T1000 (cell line): ENCODE measurements at regions not wholly inside any gene's neighbourhood (a gene's known extent, or its start where the extent isn't known, plus 50 kb on each side); places are given as distances from the start of the nearest gene placed in this dataset.
"Not testable (repeated sequence)": the region's sequence is repeated elsewhere in the genome, so short reads cannot be mapped to it uniquely, and the experiment has no call there.

Source experiments
- DNase-seq: peaks from one replicate; lab custom pipeline; 2025; ENCODE audit warnings: mixed read lengths; lab: John Stamatoyannopoulos, UW

DNA sequence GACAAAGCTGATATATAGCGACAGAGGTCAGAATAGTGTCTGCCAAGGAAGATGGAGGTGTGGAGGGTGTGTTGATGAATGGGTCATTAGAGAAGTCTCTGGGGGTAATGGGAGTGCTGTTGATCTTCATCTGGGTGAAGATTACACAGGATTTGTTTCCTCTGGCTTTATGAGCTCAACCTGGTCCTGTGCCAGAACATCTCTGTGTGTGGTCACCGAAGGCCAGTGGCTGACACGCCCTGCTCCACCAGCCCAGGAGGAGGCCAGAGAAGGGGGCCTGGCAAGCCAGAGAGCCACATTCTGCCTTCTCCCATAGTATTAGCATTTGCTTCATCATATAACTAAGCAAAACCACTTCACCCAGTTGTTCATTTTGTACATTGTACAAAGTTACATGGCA is 121.1 kb downstream of the ZNF621 start:
- DNase-seq = peak; percentile 24

DNA sequence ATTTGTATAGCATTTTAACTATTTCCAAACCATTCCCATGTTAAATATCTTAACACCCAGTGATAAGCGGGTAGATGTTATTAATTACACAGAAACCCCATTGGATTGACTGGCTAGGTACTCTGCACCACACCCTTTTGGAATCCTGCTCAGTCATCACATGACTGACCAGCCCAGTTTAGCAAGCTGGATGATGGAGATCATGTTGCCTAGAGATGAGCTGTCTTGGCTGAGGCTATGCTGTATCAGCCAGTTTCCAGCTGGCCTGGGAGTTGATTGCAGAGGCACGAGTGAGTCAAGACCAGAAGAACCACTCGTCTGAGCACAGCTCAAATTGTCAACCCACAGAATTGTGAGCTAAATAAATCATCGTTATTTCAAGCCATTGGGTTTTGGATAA is 124.6 kb downstream of the ZNF621 start:
- no peak for DNase-seq

DNA sequence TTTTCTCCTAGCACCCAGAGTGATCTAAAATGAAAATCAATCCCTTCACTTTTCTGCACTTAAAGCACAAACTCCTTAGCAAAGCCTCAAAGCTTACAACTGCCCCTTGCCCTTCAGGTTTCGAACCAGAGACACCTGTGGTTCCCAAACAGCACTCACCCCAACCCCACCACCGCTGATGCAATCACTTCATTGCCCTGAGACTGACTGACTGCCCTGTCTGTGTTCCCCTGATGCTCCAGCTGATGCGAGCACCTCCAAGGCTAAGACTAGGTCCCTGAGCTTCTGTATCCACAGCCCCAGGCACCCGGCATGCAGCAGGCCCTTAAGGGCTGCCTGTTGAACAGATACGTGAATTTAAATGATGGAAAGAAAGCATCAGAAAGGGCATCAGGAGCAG is 127.3 kb downstream of the ZNF621 start:
- no peak for DNase-seq

DNA sequence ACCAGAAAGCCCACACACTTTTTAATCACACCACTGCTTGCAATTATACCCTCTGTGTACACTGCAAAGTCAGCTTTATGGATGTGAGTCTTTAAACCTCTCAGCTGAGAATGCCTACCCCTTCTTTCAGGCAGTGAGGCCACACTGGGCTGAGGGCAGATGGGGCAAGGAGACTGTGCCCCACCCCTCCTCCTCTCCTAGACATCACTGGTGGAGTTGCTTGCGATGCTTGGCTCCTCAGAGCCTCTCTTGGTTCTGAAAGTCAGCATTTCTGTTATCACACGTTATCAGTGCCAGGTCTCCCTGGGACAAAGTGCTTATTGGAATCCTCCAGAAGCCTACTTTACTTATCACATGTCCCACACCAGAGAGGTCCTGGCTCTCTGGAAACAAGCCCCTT is 128.2 kb downstream of the ZNF621 start:
- no peak for DNase-seq

DNA sequence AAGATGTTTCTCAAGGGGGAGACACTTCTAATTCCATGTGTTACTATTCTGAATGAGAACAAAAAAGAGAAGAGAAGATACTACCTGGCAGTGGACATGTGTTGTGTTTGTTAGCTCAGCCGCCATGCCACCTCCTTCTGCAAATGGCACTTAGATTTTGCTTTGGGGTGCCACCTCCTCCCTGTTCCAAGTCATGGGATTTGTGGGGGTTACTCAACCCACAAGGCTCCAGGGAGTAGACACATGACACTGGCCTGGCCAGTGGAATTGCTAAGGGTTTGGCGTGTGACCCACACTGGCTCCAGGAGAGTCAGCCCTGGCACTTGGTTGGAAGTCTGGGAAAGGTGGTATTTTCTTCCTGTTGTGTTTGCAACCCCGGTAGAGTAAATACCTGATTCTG is 129.1 kb downstream of the ZNF621 start:
- no peak for DNase-seq

DNA sequence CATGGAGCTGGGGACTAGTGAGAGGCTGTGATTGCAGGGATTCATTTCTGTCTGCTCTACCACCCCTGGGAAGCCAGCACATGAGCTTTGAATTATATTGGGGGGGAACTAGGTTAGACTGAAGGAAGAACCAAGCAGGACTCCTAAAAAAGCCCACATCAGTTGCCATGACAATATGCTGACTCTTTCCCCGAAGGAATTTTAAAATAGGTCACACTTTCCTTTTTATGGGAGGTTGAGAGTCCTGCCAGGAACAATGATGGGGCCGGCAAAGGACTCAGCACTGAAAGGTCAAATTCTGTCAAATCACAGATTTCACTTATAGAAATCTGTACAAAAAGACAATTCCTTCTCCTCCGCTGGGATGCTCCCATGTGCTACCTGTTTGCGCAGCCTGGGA is 130.8 kb downstream of the ZNF621 start:
- DNase-seq = no peak

DNA sequence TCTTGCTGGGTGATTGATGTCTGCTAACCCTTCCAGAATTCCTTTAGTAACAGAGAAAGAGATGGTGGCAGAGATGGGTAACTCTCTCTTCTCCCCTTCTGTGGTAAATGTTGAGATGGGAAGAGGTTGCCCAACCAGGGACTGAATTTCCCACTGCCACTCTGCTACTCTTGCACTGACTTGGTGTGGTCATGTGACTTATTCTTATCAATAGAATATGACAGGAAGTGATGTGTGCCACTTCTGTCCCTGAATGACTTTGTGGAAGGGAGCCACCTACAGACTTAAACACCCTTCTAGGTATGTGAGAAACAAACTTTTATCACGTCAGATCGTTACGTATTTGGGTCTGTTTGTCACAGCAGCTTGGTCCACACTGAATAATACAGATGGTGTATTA is 132.9 kb downstream of the ZNF621 start:
- no peak for DNase-seq

DNA sequence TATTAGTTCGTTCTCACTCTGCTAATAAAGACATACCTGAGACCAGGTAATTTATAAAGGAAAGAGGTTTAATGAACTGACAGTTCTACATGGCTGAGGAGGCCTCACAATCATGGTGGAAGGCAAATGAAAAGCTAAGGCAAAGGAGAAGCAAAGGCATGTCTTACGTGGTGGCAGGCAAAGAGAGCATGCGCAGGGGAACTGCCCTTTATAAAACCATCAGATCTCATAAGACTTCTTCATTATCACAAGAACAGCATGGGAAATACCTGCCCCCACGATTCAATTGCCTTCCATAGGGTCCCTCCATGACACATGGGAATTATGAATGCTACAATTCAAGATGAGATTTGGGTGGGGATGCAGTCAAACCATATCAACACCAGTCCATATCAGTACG is 133.5 kb downstream of the ZNF621 start:
- DNase-seq = no peak

DNA sequence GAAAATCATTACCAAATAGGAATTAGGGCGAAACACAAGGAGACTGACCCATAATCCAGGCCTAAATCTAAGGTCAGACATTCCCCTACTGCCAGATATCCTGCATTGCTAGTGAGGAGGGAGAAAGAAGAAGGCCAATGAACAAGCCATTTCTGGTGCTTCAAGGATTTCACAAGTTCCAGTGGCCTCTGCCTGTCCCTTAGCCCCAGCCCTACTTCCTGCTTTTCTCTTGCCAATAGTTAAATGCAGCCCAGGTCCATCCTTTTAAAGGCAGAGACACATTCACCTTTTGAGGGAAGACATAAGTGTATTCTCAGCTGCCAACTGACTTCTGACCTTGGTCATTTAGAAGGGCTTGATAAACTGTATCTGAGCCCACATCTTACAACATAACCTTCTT is 135.8 kb downstream of the ZNF621 start:
- DNase-seq = no peak

DNA sequence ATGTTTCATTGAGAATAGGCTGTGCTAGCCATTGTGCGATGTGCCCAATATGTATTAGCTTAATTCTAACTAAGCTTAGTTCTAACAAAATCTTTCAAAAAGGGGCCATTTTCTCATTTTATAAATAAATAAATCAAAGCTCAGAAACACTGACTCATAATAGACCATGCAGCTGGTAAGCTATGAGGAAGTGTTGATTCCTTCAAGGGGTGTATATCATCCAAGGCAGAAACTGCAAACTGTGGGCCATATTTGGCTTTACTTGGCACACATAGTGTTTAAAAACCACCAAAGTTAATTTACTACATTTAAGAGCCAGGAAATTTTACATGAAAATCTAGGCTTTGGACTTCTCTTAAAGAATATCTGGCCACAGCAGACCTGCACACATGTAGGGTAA is 136.5 kb downstream of the ZNF621 start:
- DNase-seq = no peak

DNA sequence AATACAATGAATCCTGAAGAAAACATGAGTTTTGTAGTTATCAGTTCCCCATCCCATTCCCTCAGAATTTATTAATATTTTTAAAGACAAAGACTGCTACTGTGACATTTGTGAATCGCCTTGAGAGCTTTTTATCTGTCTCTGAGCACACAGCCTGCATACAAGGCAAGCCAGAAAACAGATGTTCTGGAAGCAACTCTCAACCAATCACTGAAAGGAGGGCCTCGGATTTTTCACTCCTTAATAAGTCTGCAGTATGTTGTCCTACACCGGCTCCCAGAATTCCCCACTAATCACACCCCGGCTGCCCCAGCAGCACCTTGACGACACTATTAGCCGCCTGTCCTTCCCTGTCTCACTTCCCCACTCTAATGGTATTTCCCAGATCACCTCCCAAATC is 138.5 kb downstream of the ZNF621 start:
- no peak for DNase-seq

DNA sequence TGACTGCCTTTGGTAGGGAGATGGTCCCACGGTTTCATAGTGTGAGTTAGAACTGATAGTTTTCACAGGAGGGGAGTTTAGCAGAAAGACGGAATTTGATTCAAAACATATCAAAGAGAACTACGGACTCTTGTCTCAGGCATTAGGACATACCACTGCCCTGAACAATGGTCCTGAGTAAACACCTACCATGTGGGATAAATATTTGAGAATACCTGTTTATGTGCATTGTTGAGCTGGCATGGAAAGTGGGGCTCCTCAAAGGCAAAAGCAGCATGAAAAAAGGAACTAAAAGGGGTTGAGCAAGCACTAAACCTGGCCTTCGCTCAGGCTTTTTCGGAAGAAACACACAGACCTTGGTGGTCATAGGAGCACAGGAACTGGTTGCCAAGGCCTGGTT is 144.4 kb downstream of the ZNF621 start:
- no peak for DNase-seq

DNA sequence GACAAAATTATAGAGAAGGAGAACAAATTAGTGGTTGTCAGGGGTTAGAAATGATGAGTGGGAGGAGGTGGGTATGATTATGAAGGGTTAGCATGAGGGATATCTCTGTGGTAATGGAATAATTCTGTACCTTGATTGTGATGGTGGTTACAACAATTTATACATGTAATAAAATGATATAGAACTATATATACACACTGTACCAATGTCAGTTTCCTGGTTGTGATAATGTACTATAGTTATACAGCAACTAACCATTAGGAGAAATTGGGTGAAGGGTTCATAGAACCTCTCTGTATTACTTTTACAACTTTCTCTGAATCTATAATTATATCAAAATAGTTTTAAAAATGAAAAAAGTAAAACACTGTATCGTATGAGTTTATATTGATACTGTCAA is 148.1 kb downstream of the ZNF621 start:
- no peak for DNase-seq

DNA sequence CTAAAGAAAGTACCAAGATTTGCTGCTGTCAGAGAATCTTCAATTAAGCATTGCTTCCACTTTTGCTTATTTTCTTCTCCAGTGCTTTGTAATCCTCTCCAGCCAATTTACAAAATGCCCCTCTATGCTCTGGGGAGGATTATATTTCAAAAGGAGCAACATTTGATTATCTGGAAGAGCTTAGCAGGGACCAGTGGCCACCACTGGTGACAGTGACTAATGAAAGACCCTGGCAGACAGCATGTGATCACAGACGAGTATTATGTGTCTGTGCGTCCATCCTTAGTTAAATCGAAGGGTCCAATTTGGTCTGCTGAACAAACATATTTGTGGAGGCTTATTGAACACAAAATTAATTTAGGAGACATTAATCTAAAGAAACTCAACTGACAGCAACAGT is 152.6 kb downstream of the ZNF621 start:
- DNase-seq = no peak

DNA sequence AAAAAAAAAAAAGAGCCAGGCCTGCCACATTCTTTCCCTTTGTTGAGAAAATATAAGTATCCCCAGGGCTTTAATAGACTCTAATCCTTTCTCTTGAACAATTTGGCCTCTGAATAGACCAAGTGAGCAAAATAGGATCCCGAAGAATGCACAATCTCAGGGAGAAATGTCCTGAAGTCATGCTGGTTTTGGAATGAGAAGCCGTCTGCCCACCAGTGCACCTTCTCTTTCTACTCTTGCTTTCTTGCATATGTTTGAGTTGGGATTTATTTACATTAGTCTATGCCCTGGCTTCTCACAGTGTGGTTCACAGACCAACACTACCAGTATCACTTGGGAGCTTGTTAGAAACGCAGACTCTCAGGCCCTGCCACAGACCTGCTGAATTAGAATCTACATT is 153.0 kb downstream of the ZNF621 start:
- DNase-seq = no peak

DNA sequence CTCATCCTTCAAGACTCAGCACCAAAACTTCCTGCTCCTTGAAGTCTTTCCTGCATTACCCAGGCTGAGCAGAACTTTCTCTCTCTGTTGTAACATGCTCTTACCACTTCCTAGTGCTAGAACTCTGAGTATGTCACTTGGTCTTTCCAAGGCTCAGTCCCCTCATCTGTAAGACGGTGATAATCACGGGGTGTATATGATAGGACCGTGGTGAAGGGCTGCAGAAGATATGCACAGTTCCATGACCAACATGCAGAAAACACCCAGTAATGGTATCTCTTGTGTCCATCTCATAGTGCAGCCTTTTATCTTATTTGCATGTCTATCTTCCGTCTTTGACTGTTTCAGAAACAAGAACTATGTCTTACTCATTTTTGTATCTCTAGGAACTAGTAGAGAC is 154.5 kb downstream of the ZNF621 start:
- no peak for DNase-seq

DNA sequence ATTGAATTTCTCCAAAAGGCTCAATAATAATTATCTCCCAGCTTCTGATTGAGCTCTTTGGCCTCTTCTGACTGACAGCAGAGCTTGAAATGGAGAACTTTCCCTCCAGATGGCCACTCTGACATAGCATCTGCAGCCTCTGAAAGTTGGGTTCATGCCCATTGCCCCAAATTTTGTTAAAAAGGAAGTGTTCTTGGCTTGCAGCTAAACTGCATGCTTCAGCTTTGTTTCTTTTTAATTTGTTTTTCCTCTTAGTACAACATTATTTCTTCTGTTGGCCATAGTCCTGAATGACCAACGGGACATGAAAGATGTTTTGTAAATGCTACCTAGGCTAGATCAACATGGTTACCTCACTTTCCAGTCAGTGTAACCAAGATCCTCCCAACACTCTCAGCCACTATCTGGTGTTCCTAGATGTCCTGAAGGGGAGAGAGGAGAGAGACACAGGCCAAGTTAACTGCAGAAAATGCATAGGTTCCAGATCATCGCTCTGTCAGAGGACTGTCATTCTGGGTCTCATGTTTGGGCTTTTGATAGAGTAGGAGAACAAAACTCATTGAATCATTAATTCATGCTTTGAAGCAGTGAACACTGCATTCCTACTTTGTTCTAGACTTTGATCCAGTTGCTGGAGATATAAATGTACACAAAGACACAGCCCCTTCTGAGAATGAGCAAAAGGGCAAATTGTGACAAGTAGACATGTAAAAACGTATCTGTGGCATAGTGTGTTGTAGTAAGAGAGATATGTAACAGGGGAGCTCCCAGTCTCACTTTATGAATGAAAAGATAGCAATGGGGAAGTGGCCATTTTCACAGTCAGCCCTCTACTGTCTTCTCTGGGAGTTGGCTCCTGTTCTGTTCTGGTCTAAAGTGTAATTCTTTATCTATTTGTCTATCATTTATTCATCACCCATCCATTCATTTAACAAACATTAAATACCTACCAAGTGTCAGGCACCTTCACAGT is 156.2 kb downstream of the ZNF621 start:
- DNase-seq = no peak

DNA sequence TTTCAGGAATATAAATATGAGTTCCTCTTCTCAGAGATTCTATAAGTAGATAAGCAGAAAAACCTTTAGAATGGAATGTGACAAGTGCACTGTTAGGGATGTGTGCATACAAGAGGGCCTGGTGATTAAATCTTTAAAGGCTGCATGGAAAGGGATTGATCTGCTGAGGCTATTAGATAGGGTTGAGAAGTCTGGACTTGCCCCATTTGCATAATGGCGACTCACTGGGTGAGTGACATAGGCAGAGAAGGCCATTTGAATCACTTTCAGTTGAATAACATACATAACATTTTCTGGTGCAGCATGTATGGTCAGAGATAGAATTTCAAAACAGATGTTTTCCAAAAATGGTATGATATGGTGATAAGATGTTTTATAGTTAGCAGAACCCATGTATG is 156.9 kb downstream of the ZNF621 start:
- DNase-seq = no peak

DNA sequence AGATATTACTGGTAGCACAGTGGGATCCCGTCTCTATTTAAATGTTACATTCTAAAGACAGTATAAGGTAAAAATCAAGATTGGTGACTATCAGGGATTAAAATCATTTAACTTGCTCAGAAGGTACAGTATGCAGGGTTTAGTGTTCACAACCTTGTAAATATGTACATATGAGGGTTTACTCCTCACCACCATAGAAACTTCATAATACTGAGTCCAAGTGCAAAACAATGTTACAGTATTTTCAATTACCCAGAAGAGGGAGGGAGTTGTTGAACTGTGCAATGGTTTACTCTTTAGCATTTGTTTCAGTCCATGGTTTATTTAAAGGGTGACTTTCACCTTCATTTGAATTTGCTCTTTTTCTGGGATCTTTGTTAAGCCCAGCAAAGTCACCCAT is 165.1 kb downstream of the ZNF621 start:
- no peak for DNase-seq

DNA sequence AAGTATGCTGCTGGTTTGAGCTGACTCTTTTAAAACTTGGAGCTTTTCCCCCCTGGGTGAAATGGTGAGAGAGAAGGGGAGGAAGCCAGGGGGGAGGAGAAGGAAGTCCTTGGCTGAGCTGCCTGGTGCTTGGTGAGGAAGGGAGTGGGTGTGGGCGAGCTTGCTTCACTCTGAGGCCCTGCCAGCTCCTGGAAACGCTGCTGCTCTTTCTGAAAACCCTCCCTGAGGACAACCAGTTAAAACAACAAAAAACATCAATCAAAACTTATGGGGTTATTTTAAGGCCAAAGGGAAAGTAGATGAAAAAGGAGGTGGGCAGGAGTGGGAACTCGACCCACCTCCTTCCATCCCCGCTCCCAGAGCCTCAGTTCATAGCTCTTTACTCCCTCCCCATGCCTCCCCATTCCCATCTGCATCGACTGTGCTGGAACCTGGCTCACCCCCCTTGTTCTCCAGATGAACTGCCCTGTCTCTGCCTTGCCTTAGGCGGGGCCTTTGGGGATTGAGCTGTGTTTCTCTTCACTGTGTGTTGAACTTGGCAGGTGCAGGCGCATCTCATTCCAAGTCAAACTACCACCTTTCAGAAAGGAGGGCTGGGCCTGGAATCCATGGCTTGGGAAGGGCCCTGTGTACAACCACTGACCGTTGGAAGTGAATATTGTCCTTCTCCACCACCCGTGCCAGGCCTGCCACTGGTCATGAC is 166.1 kb downstream of the ZNF621 start:
- no peak for DNase-seq

DNA sequence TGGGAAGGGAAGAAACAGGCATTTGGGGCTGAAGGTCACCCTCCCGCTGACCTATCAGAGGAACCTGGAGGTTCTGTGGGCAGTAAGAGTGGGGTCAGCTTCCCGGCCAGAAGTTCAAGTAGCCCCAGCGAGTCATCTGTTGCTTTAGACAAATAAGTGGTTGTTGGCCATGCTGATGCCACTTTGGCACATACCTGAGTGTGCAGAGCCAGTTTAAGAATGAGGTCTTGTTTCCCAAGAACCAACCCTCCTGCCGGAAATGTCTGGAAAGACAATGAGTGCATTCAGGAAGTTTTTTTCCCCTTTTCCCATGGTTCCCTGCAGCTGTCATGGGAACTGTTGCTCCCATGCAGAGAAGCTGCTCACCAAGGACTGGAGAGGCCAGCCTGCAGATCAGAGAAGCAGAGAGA is 166.7 kb downstream of the ZNF621 start:
- no peak for DNase-seq

DNA sequence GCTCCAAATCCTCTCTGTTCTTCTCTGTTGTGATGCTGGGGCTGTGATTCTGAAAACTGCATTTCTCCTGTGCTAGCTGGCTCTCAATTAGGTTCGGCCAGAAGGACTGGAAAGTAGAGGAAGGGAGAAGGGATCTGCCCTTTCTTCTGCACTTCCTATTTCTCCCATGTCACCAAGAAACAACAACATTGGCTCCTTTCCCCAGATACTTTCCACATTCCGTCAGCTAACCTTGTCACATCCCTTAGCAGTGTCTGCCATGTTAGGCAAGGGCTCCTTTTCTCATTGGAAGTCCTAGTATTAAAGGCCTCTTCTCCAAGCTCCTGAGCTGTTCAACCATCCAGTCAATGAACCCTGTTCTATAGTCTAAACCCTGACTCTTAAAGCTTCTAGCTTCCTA is 171.1 kb downstream of the ZNF621 start:
- DNase-seq = no peak

DNA sequence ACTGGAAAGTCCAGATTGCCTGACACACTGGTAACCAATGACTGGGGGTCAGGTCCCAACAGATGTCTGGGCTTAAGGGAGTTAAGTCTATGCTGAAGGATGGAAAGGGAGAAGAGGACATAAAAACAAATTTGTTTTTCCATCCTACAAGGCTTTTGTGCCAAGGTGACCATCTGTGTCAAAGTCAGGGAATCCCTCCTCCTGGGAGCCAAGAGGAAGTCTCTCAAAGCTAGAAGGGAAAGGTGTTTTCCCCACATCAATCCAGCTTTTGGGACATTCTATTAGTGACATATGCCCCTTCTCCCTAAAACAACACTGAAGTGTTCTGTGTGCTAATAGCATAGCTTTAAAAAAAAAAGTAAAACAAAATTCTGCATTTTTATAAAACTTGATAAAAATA is 173.9 kb downstream of the ZNF621 start:
- DNase-seq = not testable (repeated sequence)
